GM21390 (cell line): ENCODE measurements at regions not wholly inside any gene's neighbourhood (a gene's known extent, or its start where the extent isn't known, plus 50 kb on each side); places are given as distances from the start of the nearest gene placed in this dataset.
"Not testable (repeated sequence)": the region's sequence is repeated elsewhere in the genome, so short reads cannot be mapped to it uniquely, and the experiment has no call there.

Experiments used
- ATAC-seq: cut with Tn5 transposase; IDR thresholded peaks from one replicate; pipeline ENCODE4 v1.9.1; 2021; ENCODE audit not compliant: unreplicated experiment

- peak; percentile 96 for ATAC-seq
Measured at GRCh38 chr5:15105799-15106393, 234.3 kb upstream of the ANKH start.

GRCh38 chr5:15103864-15104263, 232.3 kb upstream of the ANKH start:
- no peak for ATAC-seq

GRCh38 chr5:15103130-15103529, 231.6 kb upstream of the ANKH start:
- no peak for ATAC-seq

- ATAC-seq, result no peak
Measured at GRCh38 chr5:15097552-15097951, 226.0 kb upstream of the ANKH start.

GRCh38 chr5:15096686-15097085, 225.1 kb upstream of the ANKH start:
- not testable (repeated sequence) for ATAC-seq

GRCh38 chr5:15092801-15093200, 221.2 kb upstream of the ANKH start:
- no peak for ATAC-seq

GRCh38 chr5:15085671-15086070, 214.1 kb upstream of the ANKH start:
- ATAC-seq, result no peak

GRCh38 chr5:15082096-15082495, 210.5 kb upstream of the ANKH start:
- no peak for ATAC-seq

GRCh38 chr5:15080219-15080618, 208.6 kb upstream of the ANKH start:
- ATAC-seq, result no peak

GRCh38 chr5:15079566-15079965, 208.0 kb upstream of the ANKH start:
- ATAC-seq, result no peak

- ATAC-seq, result no peak
Measured at GRCh38 chr5:15074651-15075050, 203.1 kb upstream of the ANKH start.

- ATAC-seq, result no peak
Measured at GRCh38 chr5:15073453-15073852, 201.9 kb upstream of the ANKH start.

GRCh38 chr5:15070907-15071306, 199.3 kb upstream of the ANKH start:
- no peak for ATAC-seq

GRCh38 chr5:15069407-15069905, 197.9 kb upstream of the ANKH start:
- ATAC-seq, result no peak

- no peak for ATAC-seq
Measured at GRCh38 chr5:15065091-15065490, 193.5 kb upstream of the ANKH start.

- ATAC-seq, result no peak
Measured at GRCh38 chr5:15064396-15064795, 192.8 kb upstream of the ANKH start.

- no peak for ATAC-seq
Measured at GRCh38 chr5:15056988-15057592, 185.5 kb upstream of the ANKH start.

GRCh38 chr5:15044521-15044920, 172.9 kb upstream of the ANKH start:
- ATAC-seq, result no peak

GRCh38 chr5:15037247-15037908, 165.8 kb upstream of the ANKH start:
- no peak for ATAC-seq

- ATAC-seq, result no peak
Measured at GRCh38 chr5:15034379-15034778, 162.8 kb upstream of the ANKH start.

- ATAC-seq, result no peak
Measured at GRCh38 chr5:15031180-15031579, 159.6 kb upstream of the ANKH start.

- ATAC-seq, result no peak
Measured at GRCh38 chr5:15027764-15028163, 156.2 kb upstream of the ANKH start.
